HCT116 (cell line): ENCODE measurements at regions not wholly inside any gene's neighbourhood (a gene's known extent, or its start where the extent isn't known, plus 50 kb on each side); places are given as distances from the start of the nearest gene placed in this dataset.

ENCODE experiments used
- EZH2 ChIP-seq: fragments of 200-600 bp; sonication (generic); IDR thresholded peaks from 2 replicates; pipeline ENCODE4 v1.6.1; 2017; ENCODE audit warnings: antibody characterized with exemption, mixed run types
- EZH2phosphoT487 ChIP-seq: fragments of 200-600 bp; IDR thresholded peaks from 2 replicates; pipeline ENCODE4 v1.6.1; 2018; ENCODE audit warnings: antibody characterized with exemption, borderline replicate concordance
- JUND ChIP-seq: IDR thresholded peaks from 2 replicates; pipeline ENCODE4 v1.6.1; 2012
- POLR2A ChIP-seq: IDR thresholded peaks from 2 replicates; pipeline ENCODE4 v1.7.0; 2011; ENCODE audit warnings: borderline replicate concordance; ENCODE audit not compliant: insufficient read depth, insufficient read length; ENCODE audit errors: extremely low read depth
- RAD21 ChIP-seq: IDR thresholded peaks from 2 replicates; pipeline ENCODE4 v1.6.1; 2012; ENCODE audit warnings: low read depth, mild to moderate bottlenecking
- ZNF274 ChIP-seq: fragments of 200-500 bp; sonication (Bioruptor generic); IDR thresholded peaks from 2 replicates; pipeline ENCODE4 v1.6.1; 2014; ENCODE audit warnings: mild to moderate bottlenecking, low read depth, low read length, inconsistent platforms
- TF ChIP-seq, protein P1 (sequence below), 3 experiments: fragments of 200-600 bp in 1 of 3; sonication (generic) in 1 of 3; IDR thresholded peaks in 2 of 3; conservative IDR thresholded peaks in 1 of 3; 2 replicates each; pipeline ENCODE4 v1.5.1; 2012 to 2017; ENCODE audit warnings: low read depth in 2 of 3, low read length in 2 of 3, antibody characterized with exemption in 1 of 3, borderline replicate concordance in 1 of 3, control low read depth in 1 of 3, mild to moderate bottlenecking in 1 of 3, mixed read lengths in 1 of 3, mixed run types in 1 of 3, moderate library complexity in 1 of 3; ENCODE audit not compliant: insufficient read depth in 1 of 3
- TF ChIP-seq, protein P2 (sequence below): IDR thresholded peaks from 2 replicates; pipeline ENCODE4 v1.6.1; 2012

GRCh38 chr2:83578405-83578804 lies 880.7 kb downstream of the SUCLG1 start:
- TF ChIP-seq, protein P1, sequence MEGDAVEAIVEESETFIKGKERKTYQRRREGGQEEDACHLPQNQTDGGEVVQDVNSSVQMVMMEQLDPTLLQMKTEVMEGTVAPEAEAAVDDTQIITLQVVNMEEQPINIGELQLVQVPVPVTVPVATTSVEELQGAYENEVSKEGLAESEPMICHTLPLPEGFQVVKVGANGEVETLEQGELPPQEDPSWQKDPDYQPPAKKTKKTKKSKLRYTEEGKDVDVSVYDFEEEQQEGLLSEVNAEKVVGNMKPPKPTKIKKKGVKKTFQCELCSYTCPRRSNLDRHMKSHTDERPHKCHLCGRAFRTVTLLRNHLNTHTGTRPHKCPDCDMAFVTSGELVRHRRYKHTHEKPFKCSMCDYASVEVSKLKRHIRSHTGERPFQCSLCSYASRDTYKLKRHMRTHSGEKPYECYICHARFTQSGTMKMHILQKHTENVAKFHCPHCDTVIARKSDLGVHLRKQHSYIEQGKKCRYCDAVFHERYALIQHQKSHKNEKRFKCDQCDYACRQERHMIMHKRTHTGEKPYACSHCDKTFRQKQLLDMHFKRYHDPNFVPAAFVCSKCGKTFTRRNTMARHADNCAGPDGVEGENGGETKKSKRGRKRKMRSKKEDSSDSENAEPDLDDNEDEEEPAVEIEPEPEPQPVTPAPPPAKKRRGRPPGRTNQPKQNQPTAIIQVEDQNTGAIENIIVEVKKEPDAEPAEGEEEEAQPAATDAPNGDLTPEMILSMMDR (IDR thresholded peaks at IDR 0.05 in 2 of 3, conservative IDR thresholded peaks at IDR 0.05 in 1 of 3; ENCODE audit: borderline replicate concordance in 1 of 3, insufficient read depth in 1 of 3, low read depth in 2 of 3, low read length in 2 of 3): no peak
- TF ChIP-seq JUND: no peak
- no peak for TF ChIP-seq RAD21
- TF ChIP-seq, protein P2, sequence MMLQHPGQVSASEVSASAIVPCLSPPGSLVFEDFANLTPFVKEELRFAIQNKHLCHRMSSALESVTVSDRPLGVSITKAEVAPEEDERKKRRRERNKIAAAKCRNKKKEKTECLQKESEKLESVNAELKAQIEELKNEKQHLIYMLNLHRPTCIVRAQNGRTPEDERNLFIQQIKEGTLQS: no peak
- no peak for TF ChIP-seq ZNF274
- no peak for TF ChIP-seq EZH2phosphoT487
- TF ChIP-seq EZH2: no peak
- no peak for TF ChIP-seq POLR2A
